ENCODE measurements at regions not wholly inside any gene's neighbourhood (a gene's known extent, or its start where the extent isn't known, plus 50 kb on each side); places are given as distances from the start of the nearest gene placed in this dataset.

GRCh38 chr22:27148886-27149470, 491.6 kb downstream of the MIAT start:
- H3K9me3 ChIP-seq (ENCODE audit: control insufficient read depth, insufficient read depth, low read length), result no peaks in the 10 kb centered on the region
- no peaks in the 10 kb centered on the region for H3K36me3 ChIP-seq (ENCODE audit: insufficient read depth, low read length)
- H3K9ac ChIP-seq (ENCODE audit: low read depth, low read length), result no peak overlapping the region
- no peaks in the 10 kb centered on the region for H3K4me1 ChIP-seq (ENCODE audit: insufficient read depth, low read length)

- H3K4me1 ChIP-seq (ENCODE audit: insufficient read depth, low read length), result no peaks in the 10 kb centered on the region
- no peak overlapping the region for H3K9ac ChIP-seq (ENCODE audit: low read depth, low read length)
- no peaks in the 10 kb centered on the region for H3K36me3 ChIP-seq (ENCODE audit: insufficient read depth, low read length)
- H3K9me3 ChIP-seq (ENCODE audit: control insufficient read depth, insufficient read depth, low read length), result no peaks in the 10 kb centered on the region
Measured at GRCh38 chr22:27149921-27150543, 492.6 kb downstream of the MIAT start.

GRCh38 chr22:27150544-27150941, 493.2 kb downstream of the MIAT start:
- no peaks in the 10 kb centered on the region for H3K36me3 ChIP-seq (ENCODE audit: insufficient read depth, low read length)
- H3K9me3 ChIP-seq (ENCODE audit: control insufficient read depth, insufficient read depth, low read length), result no peaks in the 10 kb centered on the region
- H3K4me1 ChIP-seq (ENCODE audit: insufficient read depth, low read length), result no peaks in the 10 kb centered on the region
- no peak overlapping the region for H3K9ac ChIP-seq (ENCODE audit: low read depth, low read length)

GRCh38 chr22:27151407-27151806, 494.0 kb downstream of the MIAT start:
- Histone ChIP-seq H3K9ac (ENCODE audit: low read depth, low read length) (no peak overlapping the region), H3K4me1 (ENCODE audit: insufficient read depth, low read length) (no peaks in the 10 kb centered on the region), H3K36me3 (ENCODE audit: insufficient read depth, low read length) (no peaks in the 10 kb centered on the region), H3K9me3 (ENCODE audit: control insufficient read depth, insufficient read depth, low read length) (no peaks in the 10 kb centered on the region)

- Histone ChIP-seq H3K9ac (ENCODE audit: low read depth, low read length) (no peak overlapping the region), H3K4me1 (ENCODE audit: insufficient read depth, low read length) (no peaks in the 10 kb centered on the region), H3K9me3 (ENCODE audit: control insufficient read depth, insufficient read depth, low read length) (no peaks in the 10 kb centered on the region), H3K36me3 (ENCODE audit: insufficient read depth, low read length) (no peaks in the 10 kb centered on the region)
Measured at GRCh38 chr22:27152033-27152432, 494.6 kb downstream of the MIAT start.

- no peaks in the 10 kb centered on the region for H3K4me1 ChIP-seq (ENCODE audit: insufficient read depth, low read length)
Measured at GRCh38 chr22:27152883-27153282, 495.5 kb downstream of the MIAT start.

GRCh38 chr22:27153386-27153785, 496.0 kb downstream of the MIAT start:
- no peaks in the 10 kb centered on the region for H3K9me3 ChIP-seq (ENCODE audit: control insufficient read depth, insufficient read depth, low read length)
- H3K4me1 ChIP-seq (ENCODE audit: insufficient read depth, low read length), result no peaks in the 10 kb centered on the region
- no peaks in the 10 kb centered on the region for H3K36me3 ChIP-seq (ENCODE audit: insufficient read depth, low read length)
- H3K9ac ChIP-seq (ENCODE audit: low read depth, low read length), result no peak overlapping the region

More at GRCh38 chr22:27152883-27153282, 495.5 kb downstream of the MIAT start:
- no peaks in the 10 kb centered on the region for H3K36me3 ChIP-seq (ENCODE audit: insufficient read depth, low read length)
- H3K9me3 ChIP-seq (ENCODE audit: control insufficient read depth, insufficient read depth, low read length), result no peaks in the 10 kb centered on the region
- H3K9ac ChIP-seq (ENCODE audit: low read depth, low read length), result no peak overlapping the region

- Histone ChIP-seq H3K4me1 (ENCODE audit: insufficient read depth, low read length) (0 out of 2 replicates have a peak, but pooled peaks cover 1% of the 10 kb centered on the region), H3K9me3 (ENCODE audit: control insufficient read depth, insufficient read depth, low read length) (no peaks in the 10 kb centered on the region), H3K36me3 (ENCODE audit: insufficient read depth, low read length) (no peaks in the 10 kb centered on the region), H3K9ac (ENCODE audit: low read depth, low read length) (no peak overlapping the region)
Measured at GRCh38 chr22:27154717-27155116, 497.3 kb downstream of the MIAT start.

GRCh38 chr22:27156821-27157489, 499.6 kb downstream of the MIAT start:
- no peaks in the 10 kb centered on the region for H3K9me3 ChIP-seq (ENCODE audit: control insufficient read depth, insufficient read depth, low read length)
- no peak overlapping the region for H3K9ac ChIP-seq (ENCODE audit: low read depth, low read length)
- 0 out of 2 replicates have a peak, but pooled peaks cover 6% of the 10 kb centered on the region for H3K4me1 ChIP-seq (ENCODE audit: insufficient read depth, low read length)
- no peaks in the 10 kb centered on the region for H3K36me3 ChIP-seq (ENCODE audit: insufficient read depth, low read length)

- H3K4me1 ChIP-seq (ENCODE audit: insufficient read depth, low read length), result 0 out of 2 replicates have a peak, but pooled peaks cover 6% of the 10 kb centered on the region
- no peaks in the 10 kb centered on the region for H3K9me3 ChIP-seq (ENCODE audit: control insufficient read depth, insufficient read depth, low read length)
- H3K9ac ChIP-seq (ENCODE audit: low read depth, low read length), result no peak overlapping the region
- no peaks in the 10 kb centered on the region for H3K36me3 ChIP-seq (ENCODE audit: insufficient read depth, low read length)
Measured at GRCh38 chr22:27157666-27158370, 500.4 kb downstream of the MIAT start.

- no peaks in the 10 kb centered on the region for H3K9me3 ChIP-seq (ENCODE audit: control insufficient read depth, insufficient read depth, low read length)
- H3K36me3 ChIP-seq (ENCODE audit: insufficient read depth, low read length), result no peaks in the 10 kb centered on the region
Measured at GRCh38 chr22:27159016-27159415, 501.6 kb downstream of the MIAT start.

GRCh38 chr22:27159716-27160295, 502.4 kb downstream of the MIAT start:
- no peaks in the 10 kb centered on the region for H3K36me3 ChIP-seq (ENCODE audit: insufficient read depth, low read length)
- 0 out of 2 replicates have a peak, but pooled peaks cover 6% of the 10 kb centered on the region for H3K4me1 ChIP-seq (ENCODE audit: insufficient read depth, low read length)
- no peak overlapping the region for H3K9ac ChIP-seq (ENCODE audit: low read depth, low read length)
- H3K9me3 ChIP-seq (ENCODE audit: control insufficient read depth, insufficient read depth, low read length), result no peaks in the 10 kb centered on the region

More at GRCh38 chr22:27159016-27159415, 501.6 kb downstream of the MIAT start:
- no peak overlapping the region for H3K9ac ChIP-seq (ENCODE audit: low read depth, low read length)
- H3K4me1 ChIP-seq (ENCODE audit: insufficient read depth, low read length), result 0 out of 2 replicates have a peak, but pooled peaks cover 6% of the 10 kb centered on the region

- Histone ChIP-seq H3K4me1 (ENCODE audit: insufficient read depth, low read length) (0 out of 2 replicates have a peak, but pooled peaks cover 6% of the 10 kb centered on the region), H3K9ac (ENCODE audit: low read depth, low read length) (no peak overlapping the region)
Measured at GRCh38 chr22:27163162-27164137, 506.1 kb downstream of the MIAT start.

More at GRCh38 chr22:27163162-27164137, 506.1 kb downstream of the MIAT start:
- Histone ChIP-seq H3K9me3 (ENCODE audit: control insufficient read depth, insufficient read depth, low read length) (no peaks in the 10 kb centered on the region), H3K36me3 (ENCODE audit: insufficient read depth, low read length) (no peaks in the 10 kb centered on the region)
